Naive thymus-derived CD4-positive, alpha-beta T cell (primary cell): ENCODE measurements at regions not wholly inside any gene's neighbourhood (a gene's known extent, or its start where the extent isn't known, plus 50 kb on each side); places are given as distances from the start of the nearest gene placed in this dataset.
"Not testable (repeated sequence)": the region's sequence is repeated elsewhere in the genome, so short reads cannot be mapped to it uniquely, and the experiment has no call there.

Source experiments
- ATAC-seq: fragments of 150-1000 bp; cut with Tn5 transposase; 2 replicates; pipeline ENCODE4 v1.10.0; 2021; ENCODE audit warnings: mild to moderate bottlenecking, moderate library complexity
- CTCF ChIA-PET: fragments of 350-600 bp; sonication (Branson Sonifier 250); formaldehyde crosslinking; loops from one replicate; lab custom pipeline; 2021; ENCODE audit warnings: antibody characterized with exemption; lab: Charles Lee
- POLR2A ChIA-PET: fragments of 350-600 bp; sonication (Branson Sonifier 250); formaldehyde crosslinking; loops from one replicate; lab custom pipeline; 2021; ENCODE audit warnings: antibody characterized with exemption, inconsistent platforms; lab: Charles Lee
- DNase-seq, 9 donors: peaks; one replicate each; pipeline versions ENCODE4 v3.0.0 to v3.0.0-alpha.2; 2020 to 2022; ENCODE audit warnings: mixed read lengths in 1 of 9
- H3K27ac ChIP-seq: one replicate; pipeline ENCODE4 v1.7.0; 2013; ENCODE audit warnings: mild to moderate bottlenecking, low read depth, low read length, moderate library complexity
- H3K27me3 ChIP-seq, 2 donors: one replicate each; pipeline ENCODE4 v1.7.0; 2013; ENCODE audit warnings: low read length in 2 of 2, mild to moderate bottlenecking in 2 of 2, moderate library complexity in 2 of 2; ENCODE audit not compliant: control insufficient read depth in 2 of 2, insufficient read depth in 2 of 2
- H3K36me3 ChIP-seq, 3 experiments: 1 replicate in 2 of 3; 2 replicates in 1 of 3; pipeline ENCODE4 v1.7.0; 2013; ENCODE audit warnings: low read length in 3 of 3, mild to moderate bottlenecking in 3 of 3, moderate library complexity in 1 of 3; ENCODE audit not compliant: insufficient read depth in 3 of 3, control insufficient read depth in 2 of 3
- H3K4me1 ChIP-seq, 2 donors: one replicate each; pipeline ENCODE4 v1.7.0; 2013; ENCODE audit warnings: low read length in 2 of 2, mild to moderate bottlenecking in 2 of 2, moderate library complexity in 1 of 2; ENCODE audit not compliant: control insufficient read depth in 2 of 2, insufficient read depth in 2 of 2
- H3K4me3 ChIP-seq: 2 replicates; pipeline ENCODE4 v1.7.0; 2013; ENCODE audit warnings: mild to moderate bottlenecking, low read length
- H3K9me3 ChIP-seq, 3 experiments: 1 replicate in 2 of 3; 2 replicates in 1 of 3; pipeline ENCODE4 v1.7.0; 2013; ENCODE audit warnings: low read length in 3 of 3; ENCODE audit not compliant: control insufficient read depth in 2 of 3
- H3K27ac Mint-ChIP-seq, 9 donors: one replicate each; pipeline ENCODE4 v1.8.0; 2020 to 2022; ENCODE audit warnings: mixed read lengths in 9 of 9, mild to moderate bottlenecking in 8 of 9, moderate library complexity in 5 of 9, inconsistent platforms in 2 of 9
- H3K27me3 Mint-ChIP-seq, 5 donors: one replicate each; pipeline ENCODE4 v1.8.0; 2021 to 2022; ENCODE audit warnings: mixed read lengths in 5 of 5, mild to moderate bottlenecking in 1 of 5
- H3K36me3 Mint-ChIP-seq, 5 donors: one replicate each; pipeline ENCODE4 v1.8.0; 2020 to 2022; ENCODE audit warnings: mixed read lengths in 5 of 5, mild to moderate bottlenecking in 3 of 5, inconsistent platforms in 1 of 5
- H3K4me1 Mint-ChIP-seq, 7 donors: one replicate each; pipeline ENCODE4 v1.8.0; 2020 to 2022; ENCODE audit warnings: mixed read lengths in 7 of 7, mild to moderate bottlenecking in 3 of 7, inconsistent platforms in 1 of 7
- H3K4me3 Mint-ChIP-seq, 10 donors: one replicate each; pipeline ENCODE4 v1.8.0; 2020 to 2022; ENCODE audit warnings: mild to moderate bottlenecking in 10 of 10, mixed read lengths in 10 of 10, moderate library complexity in 6 of 10, inconsistent platforms in 2 of 10
- H3K9me3 Mint-ChIP-seq, 11 donors: one replicate each; pipeline ENCODE4 v1.8.0; 2020 to 2022; ENCODE audit warnings: mixed read lengths in 11 of 11, mild to moderate bottlenecking in 4 of 11, inconsistent platforms in 1 of 11, moderate library complexity in 1 of 11
- intact Hi-C, 2 donors: fragments of 100-400 bp; cut with micrococcal nuclease; formaldehyde crosslinking; loops; one replicate each; pipeline ENCODE4 v1.15.1; 2023

GRCh38 chr9:39611449-39612231 lies 256.2 kb downstream of the SPATA31A1 start:
- H3K27ac Mint-ChIP-seq, H3K4me3 Mint-ChIP-seq, H3K9me3 Mint-ChIP-seq, H3K36me3 Mint-ChIP-seq, H3K27me3 ChIP-seq, H3K4me1 ChIP-seq, DNase-seq, intact Hi-C loops, H3K36me3 ChIP-seq, CTCF ChIA-PET, H3K27ac ChIP-seq, H3K4me3 ChIP-seq, POLR2A ChIA-PET, H3K9me3 ChIP-seq, H3K4me1 Mint-ChIP-seq, H3K27me3 Mint-ChIP-seq: not testable (repeated sequence)
- peak; percentile 80 for ATAC-seq

- H3K9me3 ChIP-seq, H3K27me3 Mint-ChIP-seq, H3K27ac ChIP-seq, ATAC-seq, H3K4me3 Mint-ChIP-seq, H3K9me3 Mint-ChIP-seq, DNase-seq, intact Hi-C loops, H3K27ac Mint-ChIP-seq, H3K4me1 ChIP-seq, H3K4me3 ChIP-seq, CTCF ChIA-PET, H3K36me3 Mint-ChIP-seq, H3K4me1 Mint-ChIP-seq, H3K36me3 ChIP-seq, H3K27me3 ChIP-seq, POLR2A ChIA-PET: not testable (repeated sequence)
Measured at GRCh38 chr9:39616480-39616879, 261.0 kb downstream of the SPATA31A1 start.

- H3K9me3 ChIP-seq, H3K27me3 Mint-ChIP-seq, POLR2A ChIA-PET, H3K4me1 ChIP-seq, H3K4me3 Mint-ChIP-seq, H3K27ac Mint-ChIP-seq, H3K36me3 ChIP-seq, H3K36me3 Mint-ChIP-seq, ATAC-seq, H3K4me3 ChIP-seq, CTCF ChIA-PET, H3K27me3 ChIP-seq, H3K9me3 Mint-ChIP-seq, DNase-seq, H3K27ac ChIP-seq, H3K4me1 Mint-ChIP-seq, intact Hi-C loops: not testable (repeated sequence)
Measured at GRCh38 chr9:39624048-39624447, 268.6 kb downstream of the SPATA31A1 start.

- H3K4me1 ChIP-seq, CTCF ChIA-PET, H3K9me3 ChIP-seq, POLR2A ChIA-PET, ATAC-seq, H3K27ac Mint-ChIP-seq, H3K36me3 ChIP-seq, H3K9me3 Mint-ChIP-seq, H3K4me3 ChIP-seq, H3K27ac ChIP-seq, intact Hi-C loops, DNase-seq, H3K27me3 Mint-ChIP-seq, H3K4me1 Mint-ChIP-seq, H3K27me3 ChIP-seq, H3K36me3 Mint-ChIP-seq, H3K4me3 Mint-ChIP-seq: not testable (repeated sequence)
Measured at GRCh38 chr9:39632071-39632470, 276.6 kb downstream of the SPATA31A1 start.

GRCh38 chr9:39649029-39649428 lies 293.6 kb downstream of the SPATA31A1 start:
- H3K36me3 ChIP-seq, POLR2A ChIA-PET, H3K4me1 Mint-ChIP-seq, H3K9me3 ChIP-seq, H3K4me3 ChIP-seq, H3K4me1 ChIP-seq, H3K27ac ChIP-seq, H3K9me3 Mint-ChIP-seq, H3K4me3 Mint-ChIP-seq, H3K27me3 Mint-ChIP-seq, H3K27ac Mint-ChIP-seq, H3K27me3 ChIP-seq, intact Hi-C loops, H3K36me3 Mint-ChIP-seq, CTCF ChIA-PET, DNase-seq, ATAC-seq: not testable (repeated sequence)

GRCh38 chr9:39656960-39657603 lies 301.6 kb downstream of the SPATA31A1 start:
- H3K4me1 ChIP-seq, H3K9me3 Mint-ChIP-seq, H3K27me3 ChIP-seq, H3K27ac ChIP-seq, POLR2A ChIA-PET, H3K36me3 ChIP-seq, intact Hi-C loops, H3K9me3 ChIP-seq, ATAC-seq, CTCF ChIA-PET, H3K27ac Mint-ChIP-seq, H3K27me3 Mint-ChIP-seq, H3K36me3 Mint-ChIP-seq, H3K4me3 Mint-ChIP-seq, H3K4me1 Mint-ChIP-seq, DNase-seq, H3K4me3 ChIP-seq: not testable (repeated sequence)

GRCh38 chr9:39663020-39663419 lies 307.6 kb downstream of the SPATA31A1 start:
- H3K9me3 ChIP-seq, H3K27me3 ChIP-seq, H3K36me3 Mint-ChIP-seq, H3K4me3 Mint-ChIP-seq, POLR2A ChIA-PET, H3K27ac Mint-ChIP-seq, CTCF ChIA-PET, H3K4me1 Mint-ChIP-seq, H3K4me1 ChIP-seq, intact Hi-C loops, H3K27ac ChIP-seq, H3K9me3 Mint-ChIP-seq, H3K27me3 Mint-ChIP-seq, H3K36me3 ChIP-seq, DNase-seq, H3K4me3 ChIP-seq: not testable (repeated sequence)
- ATAC-seq: peak; percentile 61
